GM19240 (cell line): ENCODE measurements at regions not wholly inside any gene's neighbourhood (a gene's known extent, or its start where the extent isn't known, plus 50 kb on each side); places are given as distances from the start of the nearest gene placed in this dataset.
A peak's percentile ranks its signal among the peaks of the same experiment; 100 is the strongest.
"Not testable (repeated sequence)": the region's sequence is repeated elsewhere in the genome, so short reads cannot be mapped to it uniquely, and the experiment has no call there.

Experiments used
- DNase-seq: peaks from one replicate; pipeline ENCODE4 v3.0.0; 2011; ENCODE audit warnings: low spot score; ENCODE audit not compliant: insufficient read length

- DNase-seq: no peak
These were observed 70.1 kb downstream of the FBXO4 start for GRCh38 chr5:41995193-41995592.

GRCh38 chr5:42001673-42002072, 76.6 kb downstream of the FBXO4 start:
- DNase-seq: no peak

- DNase-seq: not testable (repeated sequence)
These were observed 78.8 kb downstream of the FBXO4 start for GRCh38 chr5:42003852-42004251.

- no peak for DNase-seq
These were observed 80.6 kb downstream of the FBXO4 start for GRCh38 chr5:42005561-42006153.

GRCh38 chr5:42013561-42013960, 88.5 kb downstream of the FBXO4 start:
- no peak for DNase-seq

GRCh38 chr5:42015254-42015653, 90.2 kb downstream of the FBXO4 start:
- no peak for DNase-seq

GRCh38 chr5:42015681-42016080, 90.6 kb downstream of the FBXO4 start:
- no peak for DNase-seq

- no peak for DNase-seq
These were observed 95.9 kb downstream of the FBXO4 start for GRCh38 chr5:42020788-42021530.

- DNase-seq: no peak
These were observed 96.8 kb downstream of the FBXO4 start for GRCh38 chr5:42021923-42022322.

- DNase-seq: no peak
These were observed 97.4 kb downstream of the FBXO4 start for GRCh38 chr5:42022383-42022972.

GRCh38 chr5:42026446-42026845, 101.4 kb downstream of the FBXO4 start:
- DNase-seq: no peak

- DNase-seq: no peak
These were observed 107.1 kb downstream of the FBXO4 start for GRCh38 chr5:42032137-42032536.

GRCh38 chr5:42035526-42035925, 110.4 kb downstream of the FBXO4 start:
- DNase-seq: no peak

- no peak for DNase-seq
These were observed 111.3 kb downstream of the FBXO4 start for GRCh38 chr5:42036379-42036778.

GRCh38 chr5:42037379-42037932, 112.4 kb downstream of the FBXO4 start:
- DNase-seq: no peak

GRCh38 chr5:42043400-42043799, 118.3 kb downstream of the FBXO4 start:
- DNase-seq: no peak

GRCh38 chr5:42057254-42057690, 132.2 kb downstream of the FBXO4 start:
- DNase-seq: peak; percentile 14

- no peak for DNase-seq
These were observed 134.2 kb downstream of the FBXO4 start for GRCh38 chr5:42059291-42059690.

GRCh38 chr5:42059778-42060464, 134.8 kb downstream of the FBXO4 start:
- DNase-seq: no peak

- DNase-seq: no peak
These were observed 136.0 kb downstream of the FBXO4 start for GRCh38 chr5:42061121-42061520.

- no peak for DNase-seq
These were observed 139.7 kb downstream of the FBXO4 start for GRCh38 chr5:42064821-42065220.

GRCh38 chr5:42066131-42066530, 141.1 kb downstream of the FBXO4 start:
- no peak for DNase-seq
